ENCODE measurements at regions not wholly inside any gene's neighbourhood (a gene's known extent, or its start where the extent isn't known, plus 50 kb on each side); places are given as distances from the start of the nearest gene placed in this dataset.

DNA sequence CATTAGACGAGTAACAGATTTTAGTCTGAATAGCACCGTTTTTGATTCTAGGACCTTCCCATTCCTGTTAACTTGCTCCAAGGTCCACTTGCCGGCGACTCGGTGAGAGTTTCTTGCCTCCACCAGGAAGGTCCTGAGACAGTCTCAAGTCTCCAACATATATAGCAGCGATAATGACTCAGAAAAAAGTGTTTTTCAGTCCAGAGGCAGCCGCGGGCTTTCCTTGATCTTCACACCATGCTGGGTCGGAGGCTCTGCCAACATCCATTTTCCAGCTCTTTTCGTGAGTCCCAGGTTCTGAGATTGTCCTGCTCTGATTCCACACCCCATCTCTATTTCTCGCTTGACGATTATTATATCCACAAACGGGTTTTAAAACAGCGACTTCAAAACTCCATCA, 170.5 kb downstream of the GPX5 start:
- H3F3A ChIP-seq (ENCODE audit: insufficient read depth, low read length, poor library complexity, severe bottlenecking): no peaks in the 10 kb centered on the region

DNA sequence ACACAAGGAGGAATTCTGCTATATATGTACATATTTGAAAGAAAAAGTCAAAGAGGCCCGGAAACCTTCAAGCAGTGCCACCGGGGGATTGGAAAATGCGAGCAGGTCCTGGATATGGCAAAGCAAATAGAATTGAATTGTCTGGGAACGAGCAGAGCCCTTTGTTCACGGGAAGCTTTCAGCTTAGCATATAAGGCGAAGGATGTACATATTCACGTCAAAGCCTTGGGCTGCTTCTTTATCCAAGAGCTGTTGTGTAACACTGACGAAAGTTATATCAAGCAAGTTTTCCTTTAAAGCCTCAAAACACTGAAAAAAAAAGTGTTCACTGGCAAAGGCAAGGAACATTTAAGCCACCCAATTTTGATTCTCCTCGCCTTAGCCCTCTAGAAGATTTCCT, 171.0 kb downstream of the GPX5 start:
- Histone ChIP-seq H2AFZ (ENCODE audit: low read depth, low read length) (no peak overlapping the region), H3K9ac (ENCODE audit: low read length) (no peak overlapping the region), H3K9me2 (ENCODE audit: insufficient read depth, low read length) (no peaks in the 10 kb centered on the region), H3K36me3 (ENCODE audit: insufficient read depth, low read length) (no peaks in the 10 kb centered on the region), H3K9me3 (ENCODE audit: low read length) (no peaks in the 10 kb centered on the region), H3K79me2 (replicated peaks; ENCODE audit: insufficient read depth, low read length) (no peaks in the 10 kb centered on the region), H3K4me3 (ENCODE audit: low read length) (no peak overlapping the region), H3K27ac (ENCODE audit: low read length) (no peak overlapping the region), H3K27me3 (ENCODE audit: insufficient read depth, low read depth, low read length) (peaks cover 28% of the 10 kb centered on the region), H3K4me2 (ENCODE audit: low read length) (no peak overlapping the region), H3F3A (ENCODE audit: insufficient read depth, low read length, poor library complexity, severe bottlenecking) (no peaks in the 10 kb centered on the region), H4K20me1 (ENCODE audit: insufficient read depth) (no peaks in the 10 kb centered on the region)
- TF ChIP-seq SMC3 (conservative IDR thresholded peaks at IDR 0.05; ENCODE audit: poor library complexity) (no peak), TAF1 (IDR thresholded peaks at IDR 0.05; ENCODE audit: low read depth) (no peak), POLR2AphosphoS5 (IDR thresholded peaks at IDR 0.05) (no peak), EP300 (conservative IDR thresholded peaks at IDR 0.05; ENCODE audit: poor library complexity, severe bottlenecking) (no peak), RAD21 (conservative IDR thresholded peaks at IDR 0.05) (no peak), EZH2 (IDR thresholded peaks at IDR 0.05; ENCODE audit: borderline replicate concordance, insufficient read depth, low read length, poor library complexity, severe bottlenecking) (no peak), MXI1 (conservative IDR thresholded peaks at IDR 0.05; ENCODE audit: poor library complexity, severe bottlenecking) (no peak)
- TF ChIP-seq, protein P1, sequence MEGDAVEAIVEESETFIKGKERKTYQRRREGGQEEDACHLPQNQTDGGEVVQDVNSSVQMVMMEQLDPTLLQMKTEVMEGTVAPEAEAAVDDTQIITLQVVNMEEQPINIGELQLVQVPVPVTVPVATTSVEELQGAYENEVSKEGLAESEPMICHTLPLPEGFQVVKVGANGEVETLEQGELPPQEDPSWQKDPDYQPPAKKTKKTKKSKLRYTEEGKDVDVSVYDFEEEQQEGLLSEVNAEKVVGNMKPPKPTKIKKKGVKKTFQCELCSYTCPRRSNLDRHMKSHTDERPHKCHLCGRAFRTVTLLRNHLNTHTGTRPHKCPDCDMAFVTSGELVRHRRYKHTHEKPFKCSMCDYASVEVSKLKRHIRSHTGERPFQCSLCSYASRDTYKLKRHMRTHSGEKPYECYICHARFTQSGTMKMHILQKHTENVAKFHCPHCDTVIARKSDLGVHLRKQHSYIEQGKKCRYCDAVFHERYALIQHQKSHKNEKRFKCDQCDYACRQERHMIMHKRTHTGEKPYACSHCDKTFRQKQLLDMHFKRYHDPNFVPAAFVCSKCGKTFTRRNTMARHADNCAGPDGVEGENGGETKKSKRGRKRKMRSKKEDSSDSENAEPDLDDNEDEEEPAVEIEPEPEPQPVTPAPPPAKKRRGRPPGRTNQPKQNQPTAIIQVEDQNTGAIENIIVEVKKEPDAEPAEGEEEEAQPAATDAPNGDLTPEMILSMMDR (IDR thresholded peaks at IDR 0.05; ENCODE audit: poor library complexity, severe bottlenecking): no peak
- TF ChIP-seq, protein P2, sequence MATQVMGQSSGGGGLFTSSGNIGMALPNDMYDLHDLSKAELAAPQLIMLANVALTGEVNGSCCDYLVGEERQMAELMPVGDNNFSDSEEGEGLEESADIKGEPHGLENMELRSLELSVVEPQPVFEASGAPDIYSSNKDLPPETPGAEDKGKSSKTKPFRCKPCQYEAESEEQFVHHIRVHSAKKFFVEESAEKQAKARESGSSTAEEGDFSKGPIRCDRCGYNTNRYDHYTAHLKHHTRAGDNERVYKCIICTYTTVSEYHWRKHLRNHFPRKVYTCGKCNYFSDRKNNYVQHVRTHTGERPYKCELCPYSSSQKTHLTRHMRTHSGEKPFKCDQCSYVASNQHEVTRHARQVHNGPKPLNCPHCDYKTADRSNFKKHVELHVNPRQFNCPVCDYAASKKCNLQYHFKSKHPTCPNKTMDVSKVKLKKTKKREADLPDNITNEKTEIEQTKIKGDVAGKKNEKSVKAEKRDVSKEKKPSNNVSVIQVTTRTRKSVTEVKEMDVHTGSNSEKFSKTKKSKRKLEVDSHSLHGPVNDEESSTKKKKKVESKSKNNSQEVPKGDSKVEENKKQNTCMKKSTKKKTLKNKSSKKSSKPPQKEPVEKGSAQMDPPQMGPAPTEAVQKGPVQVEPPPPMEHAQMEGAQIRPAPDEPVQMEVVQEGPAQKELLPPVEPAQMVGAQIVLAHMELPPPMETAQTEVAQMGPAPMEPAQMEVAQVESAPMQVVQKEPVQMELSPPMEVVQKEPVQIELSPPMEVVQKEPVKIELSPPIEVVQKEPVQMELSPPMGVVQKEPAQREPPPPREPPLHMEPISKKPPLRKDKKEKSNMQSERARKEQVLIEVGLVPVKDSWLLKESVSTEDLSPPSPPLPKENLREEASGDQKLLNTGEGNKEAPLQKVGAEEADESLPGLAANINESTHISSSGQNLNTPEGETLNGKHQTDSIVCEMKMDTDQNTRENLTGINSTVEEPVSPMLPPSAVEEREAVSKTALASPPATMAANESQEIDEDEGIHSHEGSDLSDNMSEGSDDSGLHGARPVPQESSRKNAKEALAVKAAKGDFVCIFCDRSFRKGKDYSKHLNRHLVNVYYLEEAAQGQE (IDR thresholded peaks at IDR 0.05; ENCODE audit: borderline replicate concordance): no peak

More for the DNA sequence above, 170.5 kb downstream of the GPX5 start:
- no peaks in the 10 kb centered on the region for H3K9me3 ChIP-seq (ENCODE audit: low read length)
- peaks cover 28% of the 10 kb centered on the region for H3K27me3 ChIP-seq (ENCODE audit: insufficient read depth, low read depth, low read length)
- TF ChIP-seq, protein P2 (IDR thresholded peaks at IDR 0.05; ENCODE audit: borderline replicate concordance): no peak
- TF ChIP-seq POLR2AphosphoS5 (IDR thresholded peaks at IDR 0.05) (no peak), EZH2 (IDR thresholded peaks at IDR 0.05; ENCODE audit: borderline replicate concordance, insufficient read depth, low read length, poor library complexity, severe bottlenecking) (no peak), SMC3 (conservative IDR thresholded peaks at IDR 0.05; ENCODE audit: poor library complexity) (no peak), MXI1 (conservative IDR thresholded peaks at IDR 0.05; ENCODE audit: poor library complexity, severe bottlenecking) (no peak), EP300 (conservative IDR thresholded peaks at IDR 0.05; ENCODE audit: poor library complexity, severe bottlenecking) (no peak), TAF1 (IDR thresholded peaks at IDR 0.05; ENCODE audit: low read depth) (no peak), RAD21 (conservative IDR thresholded peaks at IDR 0.05) (no peak)
- TF ChIP-seq, protein P1 (IDR thresholded peaks at IDR 0.05; ENCODE audit: poor library complexity, severe bottlenecking): no peak
- no peak overlapping the region for H3K4me3 ChIP-seq (ENCODE audit: low read length)
- H4K20me1 ChIP-seq (ENCODE audit: insufficient read depth): no peaks in the 10 kb centered on the region
- H2AFZ ChIP-seq (ENCODE audit: low read depth, low read length): no peak overlapping the region
- H3K27ac ChIP-seq (ENCODE audit: low read length): no peak overlapping the region
- no peaks in the 10 kb centered on the region for H3K36me3 ChIP-seq (ENCODE audit: insufficient read depth, low read length)
- H3K4me2 ChIP-seq (ENCODE audit: low read length): no peak overlapping the region
- no peak overlapping the region for H3K9ac ChIP-seq (ENCODE audit: low read length)
- H3K79me2 ChIP-seq (replicated peaks; ENCODE audit: insufficient read depth, low read length): no peaks in the 10 kb centered on the region
- no peaks in the 10 kb centered on the region for H3K9me2 ChIP-seq (ENCODE audit: insufficient read depth, low read length)

Measured in neural cell (in vitro differentiated cells).